ENCODE measurements at regions not wholly inside any gene's neighbourhood (a gene's known extent, or its start where the extent isn't known, plus 50 kb on each side); places are given as distances from the start of the nearest gene placed in this dataset.

DNA sequence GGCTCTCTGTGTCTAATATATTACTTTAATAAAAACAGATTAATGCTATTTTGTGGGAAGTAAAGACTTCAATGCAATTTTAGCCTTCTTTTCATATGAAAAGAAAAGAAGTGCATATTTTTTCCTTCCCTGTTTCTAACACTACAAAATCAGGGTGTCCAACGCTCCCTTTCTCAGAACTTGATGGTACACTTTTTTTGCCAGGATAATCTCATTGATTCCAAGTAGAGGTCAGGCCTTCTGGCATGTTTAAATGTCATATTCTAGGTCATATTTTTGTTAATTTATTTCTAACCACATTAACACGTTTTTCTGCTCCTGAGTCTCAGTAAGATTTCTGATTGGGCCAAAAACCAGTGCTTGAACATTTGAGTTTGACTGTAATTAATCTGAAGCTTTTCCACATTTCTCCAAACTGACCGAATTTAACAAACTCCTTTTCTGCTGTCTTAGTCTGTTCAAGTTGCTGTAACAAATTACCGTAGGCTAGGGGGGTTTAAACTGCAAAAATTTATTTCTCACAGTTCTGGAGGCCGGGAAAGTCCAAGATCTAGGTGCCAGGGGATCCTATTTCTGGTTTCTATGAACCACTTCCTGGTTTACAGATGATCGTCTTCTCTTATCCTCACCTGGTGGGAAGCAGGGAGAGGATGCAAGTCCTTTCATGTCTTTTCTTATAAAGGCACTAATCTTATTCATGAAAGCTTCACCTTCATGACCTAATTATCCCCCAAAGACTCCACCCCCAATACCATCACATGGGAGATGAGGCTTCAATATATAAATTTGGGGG, 63.2 kb upstream of the ELL2 start:
- no peaks in the 10 kb centered on the region for H3K36me3 ChIP-seq (ENCODE audit: insufficient read depth, low read length, poor library complexity, severe bottlenecking)
- no peaks in the 10 kb centered on the region for H3K9me3 ChIP-seq (ENCODE audit: low read depth, low read length, poor library complexity, severe bottlenecking)
- H3K4me3 ChIP-seq (ENCODE audit: low read depth, low read length, poor library complexity, severe bottlenecking), result no peak overlapping the region
- POLR2A ChIA-PET (ENCODE audit: low non-redundant PET), result no interaction called here
- no peak overlapping the region for H3K27ac ChIP-seq (ENCODE audit: low read depth, low read length, poor library complexity, severe bottlenecking)
- CTCF ChIA-PET, result no interaction called here
- no TSS peak for BruUV-seq (replicated peaks)
- H3K4me1 ChIP-seq (ENCODE audit: insufficient read depth, low read length, poor library complexity, severe bottlenecking), result no peaks in the 10 kb centered on the region
- TF ChIP-seq, protein P1, sequence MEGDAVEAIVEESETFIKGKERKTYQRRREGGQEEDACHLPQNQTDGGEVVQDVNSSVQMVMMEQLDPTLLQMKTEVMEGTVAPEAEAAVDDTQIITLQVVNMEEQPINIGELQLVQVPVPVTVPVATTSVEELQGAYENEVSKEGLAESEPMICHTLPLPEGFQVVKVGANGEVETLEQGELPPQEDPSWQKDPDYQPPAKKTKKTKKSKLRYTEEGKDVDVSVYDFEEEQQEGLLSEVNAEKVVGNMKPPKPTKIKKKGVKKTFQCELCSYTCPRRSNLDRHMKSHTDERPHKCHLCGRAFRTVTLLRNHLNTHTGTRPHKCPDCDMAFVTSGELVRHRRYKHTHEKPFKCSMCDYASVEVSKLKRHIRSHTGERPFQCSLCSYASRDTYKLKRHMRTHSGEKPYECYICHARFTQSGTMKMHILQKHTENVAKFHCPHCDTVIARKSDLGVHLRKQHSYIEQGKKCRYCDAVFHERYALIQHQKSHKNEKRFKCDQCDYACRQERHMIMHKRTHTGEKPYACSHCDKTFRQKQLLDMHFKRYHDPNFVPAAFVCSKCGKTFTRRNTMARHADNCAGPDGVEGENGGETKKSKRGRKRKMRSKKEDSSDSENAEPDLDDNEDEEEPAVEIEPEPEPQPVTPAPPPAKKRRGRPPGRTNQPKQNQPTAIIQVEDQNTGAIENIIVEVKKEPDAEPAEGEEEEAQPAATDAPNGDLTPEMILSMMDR (conservative IDR thresholded peaks at IDR 0.05; ENCODE audit: low read depth, low read length), result no peak
- TF ChIP-seq EZH2 (IDR thresholded peaks at IDR 0.05; ENCODE audit: borderline replicate concordance, low read depth, low read length, poor library complexity, severe bottlenecking), result no peak
- intact Hi-C loops (cut with micrococcal nuclease; ENCODE audit: unreplicated experiment), result no loop called here
- no peak for DNase-seq (ENCODE audit: low spot score)
- H3K27me3 ChIP-seq (replicated peaks; ENCODE audit: insufficient read depth, low read depth, low read length, poor library complexity), result no peaks in the 10 kb centered on the region

DNA sequence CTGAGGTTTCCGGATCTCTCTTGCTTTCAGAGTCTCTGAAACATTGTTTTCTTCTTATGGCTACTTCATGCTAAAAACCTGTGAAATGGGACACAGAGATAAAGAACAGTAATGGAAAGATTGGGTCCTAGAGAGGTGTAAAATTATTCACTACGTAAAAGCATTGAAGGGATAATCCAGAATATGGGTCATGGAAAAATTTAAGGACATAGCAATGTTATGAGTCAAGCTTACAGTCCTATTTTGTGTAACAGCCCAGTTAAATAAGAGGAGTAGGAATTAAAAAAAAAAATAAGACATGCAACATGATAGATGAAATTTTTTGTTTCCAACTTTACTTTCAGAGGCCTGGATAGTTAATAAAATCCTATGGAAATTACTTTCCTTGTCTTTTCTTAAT, 61.9 kb upstream of the ELL2 start:
- no peak for DNase-seq (ENCODE audit: low spot score)
- POLR2A ChIA-PET (ENCODE audit: low non-redundant PET), result no interaction called here

DNA sequence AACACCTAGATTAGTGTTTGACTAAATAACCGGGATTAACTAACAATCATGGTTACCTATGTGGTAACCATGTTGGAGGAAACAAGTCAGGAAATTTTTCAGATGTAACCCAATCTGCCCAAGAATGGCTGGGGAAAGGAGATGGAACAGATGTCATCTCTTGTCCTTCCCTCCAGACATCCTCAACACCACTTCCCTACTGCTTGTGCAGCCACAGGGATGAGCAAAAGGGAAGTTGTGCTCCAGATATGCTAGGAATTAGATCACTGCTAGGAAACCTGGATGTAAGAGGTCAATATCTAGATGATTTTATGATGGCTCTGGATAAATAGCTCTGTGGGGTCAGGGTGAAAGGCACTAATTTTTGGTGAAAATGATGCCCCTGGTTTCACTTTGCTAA, 61.3 kb upstream of the ELL2 start:
- ChIA-PET POLR2A (ENCODE audit: low non-redundant PET) (no interaction called here), CTCF (no interaction called here)
- no peak for DNase-seq (ENCODE audit: low spot score)
- Histone ChIP-seq H3K27ac (ENCODE audit: low read depth, low read length, poor library complexity, severe bottlenecking) (no peak overlapping the region), H3K36me3 (ENCODE audit: insufficient read depth, low read length, poor library complexity, severe bottlenecking) (no peaks in the 10 kb centered on the region), H3K9me3 (ENCODE audit: low read depth, low read length, poor library complexity, severe bottlenecking) (no peaks in the 10 kb centered on the region), H3K4me1 (ENCODE audit: insufficient read depth, low read length, poor library complexity, severe bottlenecking) (no peaks in the 10 kb centered on the region), H3K27me3 (replicated peaks; ENCODE audit: insufficient read depth, low read depth, low read length, poor library complexity) (no peaks in the 10 kb centered on the region), H3K4me3 (ENCODE audit: low read depth, low read length, poor library complexity, severe bottlenecking) (no peak overlapping the region)
- no TSS peak for BruUV-seq (replicated peaks)
- no peak for TF ChIP-seq EZH2 (IDR thresholded peaks at IDR 0.05; ENCODE audit: borderline replicate concordance, low read depth, low read length, poor library complexity, severe bottlenecking)
- TF ChIP-seq, protein P1 (conservative IDR thresholded peaks at IDR 0.05; ENCODE audit: low read depth, low read length), result no peak
- intact Hi-C loops (cut with micrococcal nuclease; ENCODE audit: unreplicated experiment), result no loop called here

More for the DNA sequence above, 61.9 kb upstream of the ELL2 start:
- Histone ChIP-seq H3K4me3 (ENCODE audit: low read depth, low read length, poor library complexity, severe bottlenecking) (no peak overlapping the region), H3K4me1 (ENCODE audit: insufficient read depth, low read length, poor library complexity, severe bottlenecking) (no peaks in the 10 kb centered on the region), H3K27me3 (replicated peaks; ENCODE audit: insufficient read depth, low read depth, low read length, poor library complexity) (no peaks in the 10 kb centered on the region), H3K9me3 (ENCODE audit: low read depth, low read length, poor library complexity, severe bottlenecking) (no peaks in the 10 kb centered on the region), H3K36me3 (ENCODE audit: insufficient read depth, low read length, poor library complexity, severe bottlenecking) (no peaks in the 10 kb centered on the region), H3K27ac (ENCODE audit: low read depth, low read length, poor library complexity, severe bottlenecking) (no peak overlapping the region)
- BruUV-seq (replicated peaks), result no TSS peak
- CTCF ChIA-PET, result no interaction called here
- no peak for TF ChIP-seq EZH2 (IDR thresholded peaks at IDR 0.05; ENCODE audit: borderline replicate concordance, low read depth, low read length, poor library complexity, severe bottlenecking)
- TF ChIP-seq, protein P1 (conservative IDR thresholded peaks at IDR 0.05; ENCODE audit: low read depth, low read length), result no peak
- intact Hi-C loops (cut with micrococcal nuclease; ENCODE audit: unreplicated experiment), result no loop called here
